NB4 (cell line): ENCODE measurements at regions not wholly inside any gene's neighbourhood (a gene's known extent, or its start where the extent isn't known, plus 50 kb on each side); places are given as distances from the start of the nearest gene placed in this dataset.

ENCODE experiments used
- DNase-seq: peaks from one replicate; pipeline ENCODE4 v3.0.0; 2010; ENCODE audit warnings: low read depth
- H3K4me3 ChIP-seq: one replicate; pipeline ENCODE4 v1.5.1; 2011; ENCODE audit warnings: mild to moderate bottlenecking, low read depth, low read length, moderate library complexity
- MYC ChIP-seq: IDR thresholded peaks from 2 replicates; pipeline ENCODE4 v1.6.1; 2011; ENCODE audit warnings: low read depth, low read length
- POLR2A ChIP-seq: IDR thresholded peaks from 2 replicates; pipeline ENCODE4 v1.6.1; 2011; ENCODE audit warnings: mild to moderate bottlenecking; ENCODE audit not compliant: insufficient read length; ENCODE audit errors: extremely low read depth
- TF ChIP-seq, protein P1 (sequence below): IDR thresholded peaks from one replicate; pipeline ENCODE4 v1.5.1; 2012; ENCODE audit warnings: low read depth, low read length
- TF ChIP-seq, protein P2 (sequence below): IDR thresholded peaks from 2 replicates; pipeline ENCODE4 v1.6.1; 2011; ENCODE audit warnings: low read depth, low read length

DNA sequence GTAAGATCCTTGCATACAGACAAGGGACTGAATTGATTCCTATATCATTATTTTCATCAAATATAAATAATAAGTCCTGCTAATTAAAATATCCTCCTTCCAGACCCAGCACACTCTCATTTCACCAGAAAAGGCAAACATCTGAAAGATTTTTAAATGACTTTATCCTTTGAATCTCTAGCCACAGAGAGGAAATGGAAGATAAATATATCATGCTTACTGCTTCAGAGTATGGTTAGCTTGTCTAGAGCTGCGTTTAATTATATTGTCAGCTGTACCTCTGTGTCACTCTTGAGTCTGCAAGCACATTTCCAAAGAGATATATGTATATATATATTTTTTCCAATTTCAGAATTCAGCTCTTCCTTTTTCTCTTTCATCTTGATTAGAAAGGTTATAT lies 232.7 kb downstream of the TRIB2 start:
- TF ChIP-seq, protein P1, sequence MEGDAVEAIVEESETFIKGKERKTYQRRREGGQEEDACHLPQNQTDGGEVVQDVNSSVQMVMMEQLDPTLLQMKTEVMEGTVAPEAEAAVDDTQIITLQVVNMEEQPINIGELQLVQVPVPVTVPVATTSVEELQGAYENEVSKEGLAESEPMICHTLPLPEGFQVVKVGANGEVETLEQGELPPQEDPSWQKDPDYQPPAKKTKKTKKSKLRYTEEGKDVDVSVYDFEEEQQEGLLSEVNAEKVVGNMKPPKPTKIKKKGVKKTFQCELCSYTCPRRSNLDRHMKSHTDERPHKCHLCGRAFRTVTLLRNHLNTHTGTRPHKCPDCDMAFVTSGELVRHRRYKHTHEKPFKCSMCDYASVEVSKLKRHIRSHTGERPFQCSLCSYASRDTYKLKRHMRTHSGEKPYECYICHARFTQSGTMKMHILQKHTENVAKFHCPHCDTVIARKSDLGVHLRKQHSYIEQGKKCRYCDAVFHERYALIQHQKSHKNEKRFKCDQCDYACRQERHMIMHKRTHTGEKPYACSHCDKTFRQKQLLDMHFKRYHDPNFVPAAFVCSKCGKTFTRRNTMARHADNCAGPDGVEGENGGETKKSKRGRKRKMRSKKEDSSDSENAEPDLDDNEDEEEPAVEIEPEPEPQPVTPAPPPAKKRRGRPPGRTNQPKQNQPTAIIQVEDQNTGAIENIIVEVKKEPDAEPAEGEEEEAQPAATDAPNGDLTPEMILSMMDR: no peak
- no peak for TF ChIP-seq POLR2A
- TF ChIP-seq, protein P2, sequence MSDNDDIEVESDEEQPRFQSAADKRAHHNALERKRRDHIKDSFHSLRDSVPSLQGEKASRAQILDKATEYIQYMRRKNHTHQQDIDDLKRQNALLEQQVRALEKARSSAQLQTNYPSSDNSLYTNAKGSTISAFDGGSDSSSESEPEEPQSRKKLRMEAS: no peak
- TF ChIP-seq MYC: no peak
- H3K4me3 ChIP-seq: no peak overlapping the region
- no peak for DNase-seq

DNA sequence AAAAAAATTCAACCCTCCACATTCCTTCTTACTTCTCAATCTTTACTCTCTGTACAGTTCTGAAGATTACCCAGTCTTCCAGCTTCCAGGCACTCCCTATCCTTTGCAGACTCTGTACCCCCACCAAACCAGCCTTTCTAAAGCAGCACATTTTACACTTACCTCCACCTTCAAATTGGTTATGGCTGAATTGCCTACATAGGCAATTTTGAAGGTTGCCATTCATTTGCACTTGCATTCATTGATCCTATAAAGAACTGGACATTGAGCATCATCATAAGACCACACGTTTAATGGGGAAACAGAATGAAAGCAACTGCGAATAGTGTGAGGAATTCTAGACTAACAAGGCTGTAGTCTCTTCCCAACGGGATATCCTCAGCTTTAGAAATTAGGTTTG lies 233.4 kb downstream of the TRIB2 start:
- H3K4me3 ChIP-seq: no peak overlapping the region
- TF ChIP-seq, protein P2: no peak
- TF ChIP-seq POLR2A (no peak), MYC (no peak)
- TF ChIP-seq, protein P1: no peak

DNA sequence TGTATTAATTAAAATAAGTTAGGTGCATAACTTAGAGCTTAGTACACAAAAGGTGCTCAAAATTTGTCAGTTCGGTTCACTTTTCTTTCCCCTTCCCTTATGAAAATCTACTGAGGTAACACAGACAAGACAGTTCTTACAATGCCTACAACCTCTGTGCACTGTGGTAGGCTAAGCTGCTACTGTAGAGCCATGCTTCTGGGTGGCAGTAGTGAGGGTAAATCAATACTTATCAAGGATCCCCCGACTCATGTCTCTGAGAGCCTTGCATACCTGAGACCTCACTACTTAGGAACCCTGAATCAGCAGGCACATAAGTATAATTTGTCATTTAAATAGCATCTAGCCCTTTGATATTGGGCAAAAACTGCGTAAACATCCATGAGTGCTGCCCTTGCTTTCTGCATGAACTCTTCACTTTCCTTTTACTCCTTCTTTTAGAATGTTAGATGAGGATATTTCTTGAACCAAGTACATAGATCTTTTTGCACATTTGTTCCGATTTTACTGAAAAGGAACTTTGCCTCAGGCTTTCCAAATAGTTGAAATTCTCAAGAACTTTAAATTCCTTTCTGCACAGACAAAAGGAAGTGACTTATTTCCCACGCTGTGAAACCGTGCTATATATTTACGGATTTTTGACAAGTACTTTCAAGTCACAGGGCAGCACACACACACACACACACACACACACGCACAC lies 234.4 kb downstream of the TRIB2 start:
- no peak overlapping the region for H3K4me3 ChIP-seq
- no peak for DNase-seq
- TF ChIP-seq POLR2A (no peak), MYC (no peak)
- TF ChIP-seq, protein P1: no peak

More for the DNA sequence above, 233.4 kb downstream of the TRIB2 start:
- DNase-seq: no peak

DNA sequence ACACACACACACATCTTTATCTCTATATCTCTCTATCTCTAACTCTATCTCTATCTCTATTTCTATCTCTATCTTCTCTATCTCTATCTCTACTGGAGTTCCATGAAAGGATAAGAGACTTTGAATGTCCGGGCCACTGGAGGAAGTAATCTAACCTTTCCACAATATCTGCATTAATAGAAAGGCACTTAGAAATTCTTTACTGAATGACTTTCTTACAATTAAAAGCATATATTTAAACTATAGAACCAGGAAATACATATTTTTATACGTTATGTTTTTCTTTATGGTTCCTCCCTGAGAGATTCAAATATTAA lies 234.9 kb downstream of the TRIB2 start:
- TF ChIP-seq, protein P1: no peak
- no peak for TF ChIP-seq POLR2A
- no peak for TF ChIP-seq MYC
- TF ChIP-seq, protein P2: no peak
- no peak for DNase-seq
- H3K4me3 ChIP-seq: no peak overlapping the region

DNA sequence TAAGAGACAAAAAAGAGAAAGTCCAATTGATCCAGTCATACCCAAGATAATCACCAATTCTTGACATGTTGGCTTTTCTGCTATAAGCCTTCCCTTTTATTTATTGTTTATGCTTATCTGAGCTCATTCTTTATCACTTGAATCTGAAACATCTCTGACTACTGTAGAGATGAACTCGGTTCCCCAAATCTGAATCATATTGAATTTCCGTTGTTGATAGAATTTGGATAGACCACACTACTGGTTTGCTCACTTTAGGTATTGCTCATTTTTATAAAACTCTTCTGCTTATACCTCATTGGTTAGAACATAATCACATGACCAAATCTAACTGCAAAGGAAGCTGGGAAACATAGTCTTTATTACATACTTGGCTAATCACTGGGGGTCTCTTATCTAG lies 236.9 kb downstream of the TRIB2 start:
- no peak for DNase-seq
- TF ChIP-seq MYC (no peak), POLR2A (no peak)
- TF ChIP-seq, protein P1: no peak
- TF ChIP-seq, protein P2: no peak
- H3K4me3 ChIP-seq: no peak overlapping the region

DNA sequence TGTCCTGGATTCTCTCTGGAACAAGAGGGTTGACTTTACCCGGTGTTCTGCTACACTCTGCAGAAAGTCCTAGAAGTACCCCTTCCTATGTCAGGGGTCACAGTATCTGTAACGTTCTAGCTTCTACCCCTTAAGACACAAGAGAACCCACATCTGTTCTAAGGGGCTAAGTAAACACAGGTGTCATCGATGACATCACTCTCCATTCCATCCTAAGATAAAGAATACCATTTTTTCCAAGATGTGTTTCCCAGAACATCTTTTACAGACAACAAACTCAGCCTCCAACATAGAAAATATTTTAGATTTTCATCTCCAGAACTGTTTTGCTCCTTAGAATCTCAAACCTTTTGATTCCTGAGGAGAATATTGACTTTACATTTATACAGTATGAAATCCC lies 239.1 kb downstream of the TRIB2 start:
- no peak overlapping the region for H3K4me3 ChIP-seq
- no peak for TF ChIP-seq MYC
- no peak for TF ChIP-seq POLR2A
- DNase-seq: no peak
